ENCODE measurements at regions not wholly inside any gene's neighbourhood (a gene's known extent, or its start where the extent isn't known, plus 50 kb on each side); places are given as distances from the start of the nearest gene placed in this dataset.

- no peak overlapping the region for H3K4me3 ChIP-seq (ENCODE audit: low read depth, low read length)
- no peak for DNase-seq (ENCODE audit: low read depth)
- TF ChIP-seq, protein P1, sequence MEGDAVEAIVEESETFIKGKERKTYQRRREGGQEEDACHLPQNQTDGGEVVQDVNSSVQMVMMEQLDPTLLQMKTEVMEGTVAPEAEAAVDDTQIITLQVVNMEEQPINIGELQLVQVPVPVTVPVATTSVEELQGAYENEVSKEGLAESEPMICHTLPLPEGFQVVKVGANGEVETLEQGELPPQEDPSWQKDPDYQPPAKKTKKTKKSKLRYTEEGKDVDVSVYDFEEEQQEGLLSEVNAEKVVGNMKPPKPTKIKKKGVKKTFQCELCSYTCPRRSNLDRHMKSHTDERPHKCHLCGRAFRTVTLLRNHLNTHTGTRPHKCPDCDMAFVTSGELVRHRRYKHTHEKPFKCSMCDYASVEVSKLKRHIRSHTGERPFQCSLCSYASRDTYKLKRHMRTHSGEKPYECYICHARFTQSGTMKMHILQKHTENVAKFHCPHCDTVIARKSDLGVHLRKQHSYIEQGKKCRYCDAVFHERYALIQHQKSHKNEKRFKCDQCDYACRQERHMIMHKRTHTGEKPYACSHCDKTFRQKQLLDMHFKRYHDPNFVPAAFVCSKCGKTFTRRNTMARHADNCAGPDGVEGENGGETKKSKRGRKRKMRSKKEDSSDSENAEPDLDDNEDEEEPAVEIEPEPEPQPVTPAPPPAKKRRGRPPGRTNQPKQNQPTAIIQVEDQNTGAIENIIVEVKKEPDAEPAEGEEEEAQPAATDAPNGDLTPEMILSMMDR (IDR thresholded peaks at IDR 0.05; ENCODE audit: low read depth, low read length, missing control alignments): no peak
- in situ Hi-C loops (cut with HindIII; ENCODE audit: low sequenced_read_pairs): no loop called here
Measured at GRCh38 chr1:25053576-25054250, 123.6 kb upstream of the RUNX3 start.

DNA sequence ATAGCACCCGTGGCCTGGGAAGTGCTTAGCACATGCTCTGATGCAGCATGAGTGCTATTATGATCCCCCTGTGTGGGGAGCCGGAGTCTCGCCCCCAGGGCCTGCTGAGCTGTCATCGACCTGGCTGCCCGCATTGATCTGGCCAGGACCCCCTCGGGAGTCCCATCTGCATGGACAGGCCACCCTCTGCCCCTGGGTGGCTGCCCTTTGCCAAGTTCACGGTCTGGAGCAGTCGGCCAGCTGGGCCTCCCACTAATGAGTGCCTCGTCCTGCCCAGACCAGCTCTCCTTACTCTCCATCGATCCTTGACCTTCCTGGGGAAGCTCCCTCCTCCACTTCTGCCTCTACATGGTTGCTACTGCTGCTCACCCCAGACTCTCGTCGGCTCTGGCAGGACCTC lies 121.8 kb upstream of the RUNX3 start:
- no peak for DNase-seq (ENCODE audit: low read depth)
- TF ChIP-seq, protein P1 (IDR thresholded peaks at IDR 0.05; ENCODE audit: low read depth, low read length, missing control alignments): no peak
- in situ Hi-C loops (cut with HindIII; ENCODE audit: low sequenced_read_pairs): no loop called here
- H3K4me3 ChIP-seq (ENCODE audit: low read depth, low read length): no peak overlapping the region

- H3K4me3 ChIP-seq (ENCODE audit: low read depth, low read length): no peak overlapping the region
- TF ChIP-seq, protein P1 (IDR thresholded peaks at IDR 0.05; ENCODE audit: low read depth, low read length, missing control alignments): no peak
- in situ Hi-C loops (cut with HindIII; ENCODE audit: low sequenced_read_pairs): no loop called here
- DNase-seq (ENCODE audit: low read depth): no peak
Measured at GRCh38 chr1:25051504-25051903, 121.4 kb upstream of the RUNX3 start.

- H3K4me3 ChIP-seq (ENCODE audit: low read depth, low read length): no peak overlapping the region
- TF ChIP-seq, protein P1 (IDR thresholded peaks at IDR 0.05; ENCODE audit: low read depth, low read length, missing control alignments): no peak
- in situ Hi-C loops (cut with HindIII; ENCODE audit: low sequenced_read_pairs): no loop called here
- DNase-seq (ENCODE audit: low read depth): no peak
Measured at GRCh38 chr1:25050165-25050564, 120.1 kb upstream of the RUNX3 start.

DNA sequence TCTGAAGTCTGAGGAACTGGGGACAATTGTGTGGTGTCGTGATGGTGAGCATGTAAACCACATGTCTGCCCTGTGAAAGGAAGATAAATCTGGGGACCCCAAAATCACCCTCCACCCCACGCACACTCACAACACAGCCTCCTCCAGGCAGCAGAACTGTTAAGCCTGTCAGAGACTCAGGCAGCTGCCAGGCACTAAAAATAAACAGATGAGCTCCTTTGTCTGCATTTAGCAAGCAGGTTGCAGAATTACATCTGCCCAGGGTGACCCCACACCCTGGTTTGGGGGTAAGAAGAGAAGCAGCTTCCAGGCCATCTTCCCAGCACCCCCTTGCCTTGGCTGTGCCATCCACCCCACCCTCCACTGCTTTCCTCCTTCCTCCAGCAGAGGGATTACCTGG lies 119.1 kb upstream of the RUNX3 start:
- no peak for DNase-seq (ENCODE audit: low read depth)
- H3K4me3 ChIP-seq (ENCODE audit: low read depth, low read length): no peak overlapping the region
- in situ Hi-C loops (cut with HindIII; ENCODE audit: low sequenced_read_pairs): loop anchor here (10.0 kb wide), 1 partner anchor 64 kb away; no protein-coding TSS in a partner anchor
- TF ChIP-seq, protein P1 (IDR thresholded peaks at IDR 0.05; ENCODE audit: low read depth, low read length, missing control alignments): no peak

- DNase-seq (ENCODE audit: low read depth): no peak
- in situ Hi-C loops (cut with HindIII; ENCODE audit: low sequenced_read_pairs): loop anchor here (10.0 kb wide), 1 partner anchor 64 kb away; no protein-coding TSS in a partner anchor
- TF ChIP-seq, protein P1 (IDR thresholded peaks at IDR 0.05; ENCODE audit: low read depth, low read length, missing control alignments): no peak
Measured at GRCh38 chr1:25048728-25049127, 118.7 kb upstream of the RUNX3 start.

More at GRCh38 chr1:25048728-25049127, 118.7 kb upstream of the RUNX3 start:
- H3K4me3 ChIP-seq (ENCODE audit: low read depth, low read length): no peak overlapping the region
